ENCODE measurements at regions not wholly inside any gene's neighbourhood (a gene's known extent, or its start where the extent isn't known, plus 50 kb on each side); places are given as distances from the start of the nearest gene placed in this dataset.

- no peak for DNase-seq (ENCODE audit: low read depth)
- no peak overlapping the region for H3K4me3 ChIP-seq (ENCODE audit: control insufficient read depth, low read depth, low read length)
- no peak for TF ChIP-seq CTCF (IDR thresholded peaks at IDR 0.05; ENCODE audit: control insufficient read depth, insufficient read depth, low read depth, low read length, missing control alignments)
These were observed 201.2 kb downstream of the SUCLG1 start for GRCh38 chr2:84257831-84258230.

- DNase-seq (ENCODE audit: low read depth), result no peak
- TF ChIP-seq CTCF (IDR thresholded peaks at IDR 0.05; ENCODE audit: control insufficient read depth, insufficient read depth, low read depth, low read length, missing control alignments), result no peak
- H3K4me3 ChIP-seq (ENCODE audit: control insufficient read depth, low read depth, low read length), result no peak overlapping the region
These were observed 207.3 kb downstream of the SUCLG1 start for GRCh38 chr2:84251651-84252302.

- no peak for DNase-seq (ENCODE audit: low read depth)
- TF ChIP-seq CTCF (IDR thresholded peaks at IDR 0.05; ENCODE audit: control insufficient read depth, insufficient read depth, low read depth, low read length, missing control alignments), result no peak
- H3K4me3 ChIP-seq (ENCODE audit: control insufficient read depth, low read depth, low read length), result no peak overlapping the region
These were observed 209.9 kb downstream of the SUCLG1 start for GRCh38 chr2:84249140-84249539.

- no peak for DNase-seq (ENCODE audit: low read depth)
- no peak overlapping the region for H3K4me3 ChIP-seq (ENCODE audit: control insufficient read depth, low read depth, low read length)
- TF ChIP-seq CTCF (IDR thresholded peaks at IDR 0.05; ENCODE audit: control insufficient read depth, insufficient read depth, low read depth, low read length, missing control alignments), result no peak
These were observed 211.5 kb downstream of the SUCLG1 start for GRCh38 chr2:84247532-84247931.

GRCh38 chr2:84243788-84244733 lies 215.0 kb downstream of the SUCLG1 start:
- no peak for TF ChIP-seq CTCF (IDR thresholded peaks at IDR 0.05; ENCODE audit: control insufficient read depth, insufficient read depth, low read depth, low read length, missing control alignments)
- no peak overlapping the region for H3K4me3 ChIP-seq (ENCODE audit: control insufficient read depth, low read depth, low read length)
- no peak for DNase-seq (ENCODE audit: low read depth)

- TF ChIP-seq CTCF (IDR thresholded peaks at IDR 0.05; ENCODE audit: control insufficient read depth, insufficient read depth, low read depth, low read length, missing control alignments), result no peak
- no peak for DNase-seq (ENCODE audit: low read depth)
- no peak overlapping the region for H3K4me3 ChIP-seq (ENCODE audit: control insufficient read depth, low read depth, low read length)
These were observed 220.2 kb downstream of the SUCLG1 start for GRCh38 chr2:84238907-84239306.
